Prostate gland (tissue), 2 donors: ENCODE measurements at regions not wholly inside any gene's neighbourhood (a gene's known extent, or its start where the extent isn't known, plus 50 kb on each side); places are given as distances from the start of the nearest gene placed in this dataset.
"Not testable (repeated sequence)": the region's sequence is repeated elsewhere in the genome, so short reads cannot be mapped to it uniquely, and the experiment has no call there.

ENCODE experiments used
- DNase-seq: peaks from one replicate; pipeline ENCODE4 v3.0.0-alpha.2; 2019; ENCODE audit warnings: low spot score
- H3K27ac ChIP-seq, 2 donors: fragments of 200-600 bp; sonication (generic); 2 replicates each; pipeline ENCODE4 v1.5.1; 2017 to 2019
- H3K27me3 ChIP-seq: fragments of 200-600 bp; sonication (generic); replicated peaks from 2 replicates; pipeline ENCODE4 v1.5.1; 2019; ENCODE audit not compliant: insufficient read depth
- H3K36me3 ChIP-seq, 2 donors: fragments of 200-600 bp; sonication (generic); 1 replicate in 1 of 2; 2 replicates in 1 of 2; pipeline versions ENCODE4 v1.5.1 to v1.8.1; 2017 to 2019
- H3K4me1 ChIP-seq: fragments of 200-600 bp; sonication (generic); replicated peaks from 2 replicates; pipeline ENCODE4 v1.5.1; 2019
- H3K4me3 ChIP-seq, 2 donors: fragments of 200-600 bp; sonication (generic); 2 replicates each; pipeline ENCODE4 v1.5.1; 2017 to 2019
- H3K9me3 ChIP-seq: fragments of 200-600 bp; sonication (generic); 2 replicates; pipeline ENCODE4 v1.5.1; 2017
- WGBS: methylation state at CpG from one replicate; pipeline ENCODE4 v1.1.5; 2018; 5-methylcytosine and 5-hydroxymethylcytosine counted together
- intact Hi-C: fragments of 100-400 bp; cut with DNase I; formaldehyde crosslinking; loops from one replicate; pipeline ENCODE4 v1.14.2; 2022

- 98% methylated on average over 2 of the region's 2 CpGs for WGBS
- H3K4me1 ChIP-seq, H3K27ac ChIP-seq, H3K27me3 ChIP-seq, H3K9me3 ChIP-seq, H3K4me3 ChIP-seq, intact Hi-C loops, H3K36me3 ChIP-seq, DNase-seq: not testable (repeated sequence)
These were observed 522.4 kb downstream of the TTLL7 start for GRCh38 chr1:83476518-83476917.

- WGBS = 71% methylated on average over 3 of the region's 3 CpGs
- intact Hi-C loops = not testable (repeated sequence)
These were observed 524.0 kb downstream of the TTLL7 start for GRCh38 chr1:83474946-83475345.

GRCh38 chr1:83473986-83474385 lies 524.9 kb downstream of the TTLL7 start:
- H3K4me3 ChIP-seq, intact Hi-C loops, H3K27me3 ChIP-seq, DNase-seq, H3K9me3 ChIP-seq, H3K4me1 ChIP-seq, H3K27ac ChIP-seq, H3K36me3 ChIP-seq: not testable (repeated sequence)
- 95% methylated on average over 3 of the region's 3 CpGs for WGBS

More at GRCh38 chr1:83474946-83475345, 524.0 kb downstream of the TTLL7 start:
- DNase-seq, H3K36me3 ChIP-seq, H3K4me3 ChIP-seq, H3K27ac ChIP-seq, H3K4me1 ChIP-seq, H3K9me3 ChIP-seq, H3K27me3 ChIP-seq: not testable (repeated sequence)

GRCh38 chr1:83472066-83472465 lies 526.9 kb downstream of the TTLL7 start:
- not testable (repeated sequence) for H3K27me3 ChIP-seq, DNase-seq
- 58% methylated on average over 3 of the region's 3 CpGs for WGBS

GRCh38 chr1:83471272-83471671 lies 527.7 kb downstream of the TTLL7 start:
- H3K27me3 ChIP-seq, H3K4me1 ChIP-seq, H3K27ac ChIP-seq, H3K36me3 ChIP-seq, H3K9me3 ChIP-seq, H3K4me3 ChIP-seq, DNase-seq, intact Hi-C loops: not testable (repeated sequence)
- WGBS = 100% methylated on average over 1 of the region's 1 CpG

More at GRCh38 chr1:83472066-83472465, 526.9 kb downstream of the TTLL7 start:
- H3K27ac ChIP-seq, H3K9me3 ChIP-seq, H3K4me3 ChIP-seq, H3K36me3 ChIP-seq, H3K4me1 ChIP-seq, intact Hi-C loops: not testable (repeated sequence)

- H3K36me3 ChIP-seq, H3K4me1 ChIP-seq, H3K27ac ChIP-seq, H3K4me3 ChIP-seq, H3K27me3 ChIP-seq, intact Hi-C loops, H3K9me3 ChIP-seq, DNase-seq: not testable (repeated sequence)
- 91% methylated on average over 4 of the region's 4 CpGs for WGBS
These were observed 530.6 kb downstream of the TTLL7 start for GRCh38 chr1:83468336-83468735.

GRCh38 chr1:83457735-83458248 lies 541.1 kb downstream of the TTLL7 start:
- intact Hi-C loops, H3K4me1 ChIP-seq, H3K27me3 ChIP-seq, H3K4me3 ChIP-seq, H3K9me3 ChIP-seq, DNase-seq, H3K36me3 ChIP-seq, H3K27ac ChIP-seq: not testable (repeated sequence)
- no CpG with 5 or more reads among the region's 1 CpG for WGBS

- H3K27ac ChIP-seq, H3K9me3 ChIP-seq, intact Hi-C loops, H3K4me3 ChIP-seq, H3K27me3 ChIP-seq, DNase-seq, H3K36me3 ChIP-seq, H3K4me1 ChIP-seq: not testable (repeated sequence)
- 68% methylated on average over 2 of the region's 2 CpGs for WGBS
These were observed 541.7 kb downstream of the TTLL7 start for GRCh38 chr1:83457281-83457680.

- H3K9me3 ChIP-seq, H3K36me3 ChIP-seq, H3K27me3 ChIP-seq, intact Hi-C loops, H3K4me1 ChIP-seq, H3K27ac ChIP-seq, H3K4me3 ChIP-seq, DNase-seq: not testable (repeated sequence)
- 15% methylated on average over 1 of the region's 1 CpG for WGBS
These were observed 543.2 kb downstream of the TTLL7 start for GRCh38 chr1:83455753-83456152.

GRCh38 chr1:83445873-83446272 lies 553.1 kb downstream of the TTLL7 start:
- intact Hi-C loops, H3K4me3 ChIP-seq, DNase-seq, H3K4me1 ChIP-seq, H3K9me3 ChIP-seq, H3K27me3 ChIP-seq, H3K27ac ChIP-seq, H3K36me3 ChIP-seq: not testable (repeated sequence)
- 87% methylated on average over 3 of the region's 3 CpGs for WGBS

GRCh38 chr1:83442412-83442811 lies 556.5 kb downstream of the TTLL7 start:
- intact Hi-C loops, H3K4me3 ChIP-seq, H3K27me3 ChIP-seq, H3K9me3 ChIP-seq, DNase-seq, H3K4me1 ChIP-seq, H3K36me3 ChIP-seq, H3K27ac ChIP-seq: not testable (repeated sequence)
- 97% methylated on average over 2 of the region's 3 CpGs for WGBS

GRCh38 chr1:83440586-83440985 lies 558.3 kb downstream of the TTLL7 start:
- 6% methylated on average over 3 of the region's 3 CpGs for WGBS
- DNase-seq, H3K36me3 ChIP-seq, H3K27ac ChIP-seq, H3K27me3 ChIP-seq, H3K4me3 ChIP-seq, intact Hi-C loops, H3K9me3 ChIP-seq, H3K4me1 ChIP-seq: not testable (repeated sequence)

GRCh38 chr1:83440021-83440420 lies 558.9 kb downstream of the TTLL7 start:
- 16% methylated on average over 1 of the region's 1 CpG for WGBS
- H3K36me3 ChIP-seq, DNase-seq, H3K4me3 ChIP-seq, H3K9me3 ChIP-seq, intact Hi-C loops, H3K4me1 ChIP-seq, H3K27ac ChIP-seq, H3K27me3 ChIP-seq: not testable (repeated sequence)
